ENCODE measurements at regions not wholly inside any gene's neighbourhood (a gene's known extent, or its start where the extent isn't known, plus 50 kb on each side); places are given as distances from the start of the nearest gene placed in this dataset.

GRCh38 chr16:9327253-9327652 lies 235.8 kb downstream of the HAPSTR1 start:
- no peak for DNase-seq (ENCODE audit: low spot score)
- no peak for ATAC-seq (ENCODE audit: low FRiP score)
- no peak for TF ChIP-seq CTCF (IDR thresholded peaks at IDR 0.05)

GRCh38 chr16:9328411-9328810 lies 237.0 kb downstream of the HAPSTR1 start:
- ATAC-seq (ENCODE audit: low FRiP score): no peak
- TF ChIP-seq CTCF (IDR thresholded peaks at IDR 0.05): no peak
- no peak for DNase-seq (ENCODE audit: low spot score)

- DNase-seq (ENCODE audit: low spot score) (no peak), ATAC-seq (ENCODE audit: low FRiP score) (no peak)
- TF ChIP-seq CTCF (IDR thresholded peaks at IDR 0.05): no peak
Observed at GRCh38 chr16:9330095-9330494, 238.7 kb downstream of the HAPSTR1 start.

- ATAC-seq (ENCODE audit: low FRiP score) (no peak), DNase-seq (ENCODE audit: low spot score) (no peak)
- no peak for TF ChIP-seq CTCF (IDR thresholded peaks at IDR 0.05)
Observed at GRCh38 chr16:9331503-9331902, 240.1 kb downstream of the HAPSTR1 start.

GRCh38 chr16:9332574-9333148 lies 241.2 kb downstream of the HAPSTR1 start:
- DNase-seq (ENCODE audit: low spot score) (no peak), ATAC-seq (ENCODE audit: low FRiP score) (no peak)
- no peak for TF ChIP-seq CTCF (IDR thresholded peaks at IDR 0.05)

GRCh38 chr16:9333469-9333868 lies 242.0 kb downstream of the HAPSTR1 start:
- no peak for TF ChIP-seq CTCF (IDR thresholded peaks at IDR 0.05)
- DNase-seq (ENCODE audit: low spot score): no peak
- no peak for ATAC-seq (ENCODE audit: low FRiP score)

- TF ChIP-seq CTCF (IDR thresholded peaks at IDR 0.05): no peak
- no peak for ATAC-seq (ENCODE audit: low FRiP score)
- DNase-seq (ENCODE audit: low spot score): no peak
Observed at GRCh38 chr16:9334103-9334502, 242.7 kb downstream of the HAPSTR1 start.

Measured in omental fat pad (tissue), 3 donors.